HepG2 (cell line): ENCODE measurements at regions not wholly inside any gene's neighbourhood (a gene's known extent, or its start where the extent isn't known, plus 50 kb on each side); places are given as distances from the start of the nearest gene placed in this dataset.

ENCODE experiments used
- CENPX ChIP-seq: sonication (generic); formaldehyde crosslinking; IDR thresholded peaks from 2 replicates; pipeline ENCODE4 v1.9.0; 2021; ENCODE audit warnings: mild to moderate bottlenecking, missing genetic modification reagents, moderate library complexity
- MEF2D ChIP-seq: sonication (generic); formaldehyde crosslinking; IDR thresholded peaks from 2 replicates; pipeline ENCODE4 v1.5.1; 2020; ENCODE audit warnings: mild to moderate bottlenecking, missing genetic modification reagents
- RNF2 ChIP-seq: fragments of 450-650 bp; conservative IDR thresholded peaks from 2 replicates; pipeline ENCODE4 v1.6.1; 2016; ENCODE audit warnings: low read depth
- ZNF354B ChIP-seq: sonication (generic); formaldehyde crosslinking; IDR thresholded peaks from 2 replicates; pipeline ENCODE4 v1.8.0; 2022; ENCODE audit warnings: mild to moderate bottlenecking, missing genetic modification reagents
- TF ChIP-seq, protein P1 (sequence below): IDR thresholded peaks from 2 replicates; pipeline ENCODE4 v1.6.1; 2016; ENCODE audit warnings: low read depth, control low read depth

DNA sequence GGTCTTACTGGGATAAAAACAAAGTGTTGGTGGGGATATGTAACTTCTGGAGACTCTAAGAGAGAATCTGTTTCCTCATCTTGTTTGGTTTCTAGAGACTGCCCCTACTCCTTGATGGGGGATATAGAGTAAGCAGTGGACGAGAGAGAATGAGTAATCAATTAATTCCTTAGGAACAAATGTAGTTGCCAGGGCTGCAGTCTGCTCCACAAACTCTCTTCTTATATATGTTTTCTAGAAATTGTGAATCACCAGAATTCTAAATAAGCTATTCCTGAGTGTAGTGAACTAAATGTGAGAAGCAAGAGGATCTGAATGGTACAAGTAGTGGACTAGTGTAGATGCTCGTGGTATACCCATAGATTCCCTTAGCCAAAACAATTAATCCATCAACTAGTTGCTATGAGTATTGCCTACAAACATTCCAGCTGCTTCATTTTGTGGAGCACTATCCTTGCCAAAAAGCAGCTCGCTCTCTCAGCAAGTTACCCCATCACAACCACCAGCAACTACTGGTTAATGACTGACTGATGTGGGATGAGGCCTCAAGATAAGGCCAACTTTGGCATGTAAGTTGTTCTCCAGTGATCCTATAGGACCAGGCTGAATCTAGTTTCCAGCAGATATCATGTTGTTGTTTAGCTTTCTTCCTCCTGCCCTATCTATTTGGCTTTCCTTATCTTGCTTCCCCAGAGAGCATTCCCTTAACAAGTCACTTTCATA lies 273.0 kb downstream of the SLC7A11 start:
- TF ChIP-seq MEF2D (CRISPR knock-in tag) = no peak
- TF ChIP-seq ZNF354B = no peak
- TF ChIP-seq RNF2 = no peak
- TF ChIP-seq, protein P1, sequence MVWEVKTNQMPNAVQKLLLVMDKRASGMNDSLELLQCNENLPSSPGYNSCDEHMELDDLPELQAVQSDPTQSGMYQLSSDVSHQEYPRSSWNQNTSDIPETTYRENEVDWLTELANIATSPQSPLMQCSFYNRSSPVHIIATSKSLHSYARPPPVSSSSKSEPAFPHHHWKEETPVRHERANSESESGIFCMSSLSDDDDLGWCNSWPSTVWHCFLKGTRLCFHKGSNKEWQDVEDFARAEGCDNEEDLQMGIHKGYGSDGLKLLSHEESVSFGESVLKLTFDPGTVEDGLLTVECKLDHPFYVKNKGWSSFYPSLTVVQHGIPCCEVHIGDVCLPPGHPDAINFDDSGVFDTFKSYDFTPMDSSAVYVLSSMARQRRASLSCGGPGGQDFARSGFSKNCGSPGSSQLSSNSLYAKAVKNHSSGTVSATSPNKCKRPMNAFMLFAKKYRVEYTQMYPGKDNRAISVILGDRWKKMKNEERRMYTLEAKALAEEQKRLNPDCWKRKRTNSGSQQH (CRISPR knock-in tag) = no peak
- no peak for TF ChIP-seq CENPX (CRISPR knock-in tag)
